ENCODE measurements at regions not wholly inside any gene's neighbourhood (a gene's known extent, or its start where the extent isn't known, plus 50 kb on each side); places are given as distances from the start of the nearest gene placed in this dataset.

- no peak for TF ChIP-seq EZH2phosphoT487 (IDR thresholded peaks at IDR 0.05; ENCODE audit: borderline replicate concordance)
- TF ChIP-seq CTCF (conservative IDR thresholded peaks at IDR 0.05; ENCODE audit: low read length): no peak
- Histone ChIP-seq H3K9me3 (ENCODE audit: insufficient read depth, low read depth, low read length) (peaks cover 4% of the 10 kb centered on the region; the same call in 1 of the 2 replicates), H3F3A (ENCODE audit: low read depth) (no peaks in the 10 kb centered on the region), H3K36me3 (ENCODE audit: insufficient read depth, low read length) (no peaks in the 10 kb centered on the region), H3K4me3 (ENCODE audit: low read length, poor library complexity, severe bottlenecking) (no peak overlapping the region), H3K9me2 (replicated peaks; ENCODE audit: low read depth, low read length) (no peaks in the 10 kb centered on the region), H4K20me1 (ENCODE audit: insufficient read depth, low read length, poor library complexity, severe bottlenecking) (no peaks in the 10 kb centered on the region), H2AFZ (ENCODE audit: low read length) (no peak overlapping the region), H3K9ac (ENCODE audit: low read depth, low read length, poor library complexity, severe bottlenecking) (no peak overlapping the region), H3K27me3 (ENCODE audit: insufficient read depth, low read length, poor library complexity, severe bottlenecking) (no peaks in the 10 kb centered on the region), H3K79me2 (ENCODE audit: insufficient read depth, low read length) (no peaks in the 10 kb centered on the region), H3K4me2 (ENCODE audit: low read depth, low read length, poor library complexity, severe bottlenecking) (no peak overlapping the region), H3K4me1 (ENCODE audit: insufficient read depth, low read length, poor library complexity, severe bottlenecking) (no peaks in the 10 kb centered on the region)
These were observed 478.4 kb upstream of the PLXNA2 start for GRCh38 chr1:208722592-208722991.

GRCh38 chr1:208724079-208724478, 479.9 kb upstream of the PLXNA2 start:
- no peak overlapping the region for H2AFZ ChIP-seq (ENCODE audit: low read length)
- H3F3A ChIP-seq (ENCODE audit: low read depth): no peaks in the 10 kb centered on the region
- no peak overlapping the region for H3K4me2 ChIP-seq (ENCODE audit: low read depth, low read length, poor library complexity, severe bottlenecking)
- TF ChIP-seq EZH2phosphoT487 (IDR thresholded peaks at IDR 0.05; ENCODE audit: borderline replicate concordance): no peak
- no peak for TF ChIP-seq CTCF (conservative IDR thresholded peaks at IDR 0.05; ENCODE audit: low read length)
- H4K20me1 ChIP-seq (ENCODE audit: insufficient read depth, low read length, poor library complexity, severe bottlenecking): no peaks in the 10 kb centered on the region
- H3K79me2 ChIP-seq (ENCODE audit: insufficient read depth, low read length): no peaks in the 10 kb centered on the region
- H3K9ac ChIP-seq (ENCODE audit: low read depth, low read length, poor library complexity, severe bottlenecking): no peak overlapping the region
- no peak overlapping the region for H3K4me3 ChIP-seq (ENCODE audit: low read length, poor library complexity, severe bottlenecking)
- no peaks in the 10 kb centered on the region for H3K9me2 ChIP-seq (replicated peaks; ENCODE audit: low read depth, low read length)
- H3K4me1 ChIP-seq (ENCODE audit: insufficient read depth, low read length, poor library complexity, severe bottlenecking): no peaks in the 10 kb centered on the region
- H3K9me3 ChIP-seq (ENCODE audit: insufficient read depth, low read depth, low read length): peaks cover 4% of the 10 kb centered on the region; the same call in 1 of the 2 replicates
- H3K36me3 ChIP-seq (ENCODE audit: insufficient read depth, low read length): no peaks in the 10 kb centered on the region
- no peaks in the 10 kb centered on the region for H3K27me3 ChIP-seq (ENCODE audit: insufficient read depth, low read length, poor library complexity, severe bottlenecking)

- H4K20me1 ChIP-seq (ENCODE audit: insufficient read depth, low read length, poor library complexity, severe bottlenecking): no peaks in the 10 kb centered on the region
- H3K4me2 ChIP-seq (ENCODE audit: low read depth, low read length, poor library complexity, severe bottlenecking): no peak overlapping the region
- no peaks in the 10 kb centered on the region; the same call in 1 of the 2 replicates for H3K9me2 ChIP-seq (replicated peaks; ENCODE audit: low read depth, low read length)
- H3K4me3 ChIP-seq (ENCODE audit: low read length, poor library complexity, severe bottlenecking): no peak overlapping the region
- no peaks in the 10 kb centered on the region for H3K79me2 ChIP-seq (ENCODE audit: insufficient read depth, low read length)
- H3F3A ChIP-seq (ENCODE audit: low read depth): no peaks in the 10 kb centered on the region
- no peak overlapping the region for H2AFZ ChIP-seq (ENCODE audit: low read length)
- no peaks in the 10 kb centered on the region for H3K27me3 ChIP-seq (ENCODE audit: insufficient read depth, low read length, poor library complexity, severe bottlenecking)
- no peaks in the 10 kb centered on the region for H3K9me3 ChIP-seq (ENCODE audit: insufficient read depth, low read depth, low read length)
- no peak overlapping the region for H3K9ac ChIP-seq (ENCODE audit: low read depth, low read length, poor library complexity, severe bottlenecking)
- TF ChIP-seq EZH2phosphoT487 (IDR thresholded peaks at IDR 0.05; ENCODE audit: borderline replicate concordance) (no peak), CTCF (conservative IDR thresholded peaks at IDR 0.05; ENCODE audit: low read length) (no peak)
- H3K4me1 ChIP-seq (ENCODE audit: insufficient read depth, low read length, poor library complexity, severe bottlenecking): no peaks in the 10 kb centered on the region
- H3K36me3 ChIP-seq (ENCODE audit: insufficient read depth, low read length): no peaks in the 10 kb centered on the region
These were observed 484.6 kb upstream of the PLXNA2 start for GRCh38 chr1:208728815-208729214.

All from Loucy (cell line).